Heart left ventricle (tissue), 16 donors: ENCODE measurements at regions not wholly inside any gene's neighbourhood (a gene's known extent, or its start where the extent isn't known, plus 50 kb on each side); places are given as distances from the start of the nearest gene placed in this dataset.

Experiments
- ATAC-seq, 4 donors: fragments of 200-7000 bp; cut with Tn5 transposase; one replicate each; pipeline ENCODE4 v1.9.1; 2020 to 2022; ENCODE audit warnings: moderate library complexity in 4 of 4, mild to moderate bottlenecking in 3 of 4, moderate number of reproducible peaks in 1 of 4
- DNase-seq, 5 donors: peaks; one replicate each; pipeline ENCODE4 v3.0.0-alpha.2; 2020
- H3K27ac ChIP-seq, 12 donors: fragments of 200-600 bp; sonication (generic) in 4 of 12; one replicate each; pipeline versions ENCODE4 v1.5.0 to v1.8.0; 2016 to 2022; ENCODE audit warnings: mild to moderate bottlenecking in 2 of 12
- H3K27me3 ChIP-seq, 9 donors: fragments of 200-600 bp; sonication (generic) in 2 of 9; one replicate each; pipeline versions ENCODE4 v1.5.1 to v1.8.0; 2016 to 2022; ENCODE audit warnings: mild to moderate bottlenecking in 3 of 9
- H3K36me3 ChIP-seq, 9 donors: fragments of 200-600 bp; sonication (generic) in 2 of 9; one replicate each; pipeline versions ENCODE4 v1.5.0 to v1.8.0; 2018 to 2022; ENCODE audit warnings: mild to moderate bottlenecking in 2 of 9
- H3K4me1 ChIP-seq, 12 donors: fragments of 200-600 bp; sonication (generic) in 4 of 12; one replicate each; pipeline versions ENCODE4 v1.5.0 to v1.8.0; 2016 to 2022; ENCODE audit warnings: mild to moderate bottlenecking in 3 of 12
- H3K4me3 ChIP-seq, 12 donors: fragments of 200-600 bp; sonication (generic) in 4 of 12; one replicate each; pipeline versions ENCODE4 v1.5.0 to v1.8.0; 2017 to 2022; ENCODE audit warnings: mild to moderate bottlenecking in 9 of 12, moderate library complexity in 4 of 12
- H3K9me3 ChIP-seq, 12 donors: fragments of 200-600 bp; sonication (generic) in 4 of 12; one replicate each; pipeline versions ENCODE4 v1.5.0 to v1.8.0; 2016 to 2022; ENCODE audit warnings: mild to moderate bottlenecking in 1 of 12
- POLR2A ChIP-seq, 2 donors: fragments of 450-650 bp; IDR thresholded peaks; one replicate each; pipeline ENCODE4 v1.6.1; 2017; ENCODE audit warnings: antibody characterized with exemption in 2 of 2, mild to moderate bottlenecking in 2 of 2, moderate library complexity in 2 of 2
- WGBS, 4 donors: extraction: QIAGEN DNeasy Blood & Tissue Kit in 2 of 4; methylation state at CpG; one replicate each; pipeline versions ENCODE4 v1.1.5 to v1.1.7; 2013 to 2018; 5-methylcytosine and 5-hydroxymethylcytosine counted together
- intact Hi-C, 10 donors: fragments of 100-400 bp; cut with DNase I; formaldehyde crosslinking; loops; one replicate each; pipeline versions ENCODE4 v1.11.1 to v1.14.2; 2022
- TF ChIP-seq, protein P1 (sequence below), 12 donors: fragments of 200-600 bp; sonication (generic) in 4 of 12; IDR thresholded peaks; one replicate each; pipeline versions ENCODE4 v1.5.0 to v1.8.0; 2018 to 2022; ENCODE audit warnings: antibody characterized with exemption in 12 of 12, mild to moderate bottlenecking in 5 of 12
- donor health status: ischemic (EF 13 %, LVEDD 7.1; RV severe dilation, severe dysfunction).
- donor health status: healthy with polysubstance abuse.
- donor health status: DM: no; HTN: yes; CAD: no.
- donor health status: DM: no; HTN: no; CAD: no.
- donor health status: ischemic (EF 25% LVEDD 6.9; RV normal size, moderate dysfunction).
- donor health status: ischemic (EF 25% LVEDD 5.7; RV mildly dilated, moderate dysfunction).
- donor health status: healthy.
- donor health status: DM: yes; HTN: yes; CAD: no.
- donor health status: ischemic (EF 35%, LVEDD 5.7; RV mildly dilated, moderate dysfunction).
- donor health status: nonischemic (EF 11% LVEDD 7.7; RV severe dilation, severe dysfunction).
- donor health status: DM: yes; HTN: yes; CAD: no.
- donor health status: PGD.
- donor health status: ischemic (EF 29% LVEDD 5.4; RV normal size, mild dysfunction).
- donor health status: nonischemic (EF 23%, LVEDD 6.1; RV moderate dilation, normal function).

DNA sequence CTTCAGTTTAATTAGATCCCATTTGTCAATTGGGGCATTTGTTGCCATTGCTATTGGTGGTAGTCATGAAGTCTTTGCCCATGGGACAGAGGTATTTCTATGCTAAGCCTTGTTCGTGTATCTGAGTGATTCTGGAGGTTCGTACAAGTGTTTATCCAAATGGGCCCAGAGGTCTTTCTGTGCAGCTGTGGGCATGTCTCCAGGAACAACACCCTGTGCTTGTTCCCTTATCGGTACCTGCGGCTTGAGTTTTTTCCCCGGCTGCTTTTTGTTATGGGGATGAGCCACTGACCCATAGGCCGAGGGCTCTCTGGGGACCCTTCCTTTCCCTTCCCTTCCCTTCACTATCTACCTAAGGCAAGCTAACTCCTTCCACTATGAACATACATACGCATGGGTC lies 81.4 kb upstream of the WDR1 start:
- Histone ChIP-seq H3K4me3 (no peak overlapping the region), H3K9me3 (no peaks in the 10 kb centered on the region), H3K27me3 (no peaks in the 10 kb centered on the region), H3K4me1 (no peaks in the 10 kb centered on the region), H3K27ac (no peak overlapping the region), H3K36me3 (no peaks in the 10 kb centered on the region)
- 84 to 94% (median 86%) methylated on average over 7 of the region's 7 CpGs for WGBS, 4 donors
- intact Hi-C loops = no loop called here
- TF ChIP-seq, protein P1, sequence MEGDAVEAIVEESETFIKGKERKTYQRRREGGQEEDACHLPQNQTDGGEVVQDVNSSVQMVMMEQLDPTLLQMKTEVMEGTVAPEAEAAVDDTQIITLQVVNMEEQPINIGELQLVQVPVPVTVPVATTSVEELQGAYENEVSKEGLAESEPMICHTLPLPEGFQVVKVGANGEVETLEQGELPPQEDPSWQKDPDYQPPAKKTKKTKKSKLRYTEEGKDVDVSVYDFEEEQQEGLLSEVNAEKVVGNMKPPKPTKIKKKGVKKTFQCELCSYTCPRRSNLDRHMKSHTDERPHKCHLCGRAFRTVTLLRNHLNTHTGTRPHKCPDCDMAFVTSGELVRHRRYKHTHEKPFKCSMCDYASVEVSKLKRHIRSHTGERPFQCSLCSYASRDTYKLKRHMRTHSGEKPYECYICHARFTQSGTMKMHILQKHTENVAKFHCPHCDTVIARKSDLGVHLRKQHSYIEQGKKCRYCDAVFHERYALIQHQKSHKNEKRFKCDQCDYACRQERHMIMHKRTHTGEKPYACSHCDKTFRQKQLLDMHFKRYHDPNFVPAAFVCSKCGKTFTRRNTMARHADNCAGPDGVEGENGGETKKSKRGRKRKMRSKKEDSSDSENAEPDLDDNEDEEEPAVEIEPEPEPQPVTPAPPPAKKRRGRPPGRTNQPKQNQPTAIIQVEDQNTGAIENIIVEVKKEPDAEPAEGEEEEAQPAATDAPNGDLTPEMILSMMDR (IDR thresholded peaks at IDR 0.05) = no peak
- TF ChIP-seq POLR2A (IDR thresholded peaks at IDR 0.05) = no peak
- no peak for DNase-seq
- ATAC-seq = no peak

DNA sequence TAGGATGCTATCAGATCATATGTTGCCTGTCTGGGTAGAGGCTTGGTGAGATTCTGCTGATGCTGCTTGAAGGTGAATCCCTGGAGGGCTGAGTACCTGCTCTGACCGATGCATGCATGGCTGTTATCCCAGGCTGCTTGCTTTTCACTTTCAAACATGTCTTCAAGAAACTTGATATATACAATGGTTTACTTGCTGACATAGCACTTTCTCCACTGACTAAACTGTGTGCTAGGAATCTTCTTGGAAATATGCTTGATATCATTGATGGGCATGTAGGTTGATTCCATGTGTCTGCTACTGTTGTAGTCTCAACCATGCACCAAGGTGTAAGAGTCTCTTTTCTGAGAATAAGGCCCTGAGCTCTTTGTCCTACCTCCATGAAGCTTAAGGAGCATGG lies 79.6 kb upstream of the WDR1 start:
- intact Hi-C loops = no loop called here
- DNase-seq (no peak), ATAC-seq (no peak)
- Histone ChIP-seq H3K4me3 (no peak overlapping the region), H3K36me3 (no peaks in the 10 kb centered on the region), H3K27me3 (no peaks in the 10 kb centered on the region), H3K4me1 (no peaks in the 10 kb centered on the region), H3K27ac (no peak overlapping the region), H3K9me3 (no peaks in the 10 kb centered on the region)
- 90 to 93% (median 91%) methylated on average over 1 of the region's 1 CpG for WGBS, 4 donors
- TF ChIP-seq, protein P1 (IDR thresholded peaks at IDR 0.05) = no peak
- no peak for TF ChIP-seq POLR2A (IDR thresholded peaks at IDR 0.05)

DNA sequence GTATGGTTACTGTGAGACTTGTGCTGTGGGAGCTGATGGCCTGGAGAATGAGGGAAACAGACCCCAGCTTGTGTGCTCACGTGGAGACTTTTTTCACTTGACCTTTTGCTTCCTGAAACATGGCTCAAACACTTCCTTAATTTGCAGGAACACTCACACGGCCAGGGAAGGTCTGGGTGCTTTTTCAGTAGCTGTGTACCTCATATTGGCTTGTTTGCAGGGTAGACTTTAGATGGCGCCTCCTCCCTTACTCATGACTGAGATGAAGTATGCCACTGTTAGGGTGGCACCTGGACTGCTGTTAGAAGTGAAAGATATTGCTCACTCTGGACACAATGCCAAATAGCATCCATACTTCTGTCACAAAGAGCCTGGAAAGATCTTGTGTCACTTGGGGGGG lies 75.7 kb upstream of the WDR1 start:
- ATAC-seq = no peak
- Histone ChIP-seq H3K4me1 (no peaks in the 10 kb centered on the region), H3K9me3 (no peaks in the 10 kb centered on the region), H3K27me3 (no peaks in the 10 kb centered on the region), H3K27ac (no peak overlapping the region), H3K4me3 (no peak overlapping the region), H3K36me3 (no peaks in the 10 kb centered on the region)
- intact Hi-C loops = no loop called here
- DNase-seq = no peak
- no peak for TF ChIP-seq POLR2A (IDR thresholded peaks at IDR 0.05)
- TF ChIP-seq, protein P1 (IDR thresholded peaks at IDR 0.05) = no peak
- WGBS, 4 donors = 39 to 60% (median 57%) methylated on average over 2 to 3 of the region's 3 CpGs

DNA sequence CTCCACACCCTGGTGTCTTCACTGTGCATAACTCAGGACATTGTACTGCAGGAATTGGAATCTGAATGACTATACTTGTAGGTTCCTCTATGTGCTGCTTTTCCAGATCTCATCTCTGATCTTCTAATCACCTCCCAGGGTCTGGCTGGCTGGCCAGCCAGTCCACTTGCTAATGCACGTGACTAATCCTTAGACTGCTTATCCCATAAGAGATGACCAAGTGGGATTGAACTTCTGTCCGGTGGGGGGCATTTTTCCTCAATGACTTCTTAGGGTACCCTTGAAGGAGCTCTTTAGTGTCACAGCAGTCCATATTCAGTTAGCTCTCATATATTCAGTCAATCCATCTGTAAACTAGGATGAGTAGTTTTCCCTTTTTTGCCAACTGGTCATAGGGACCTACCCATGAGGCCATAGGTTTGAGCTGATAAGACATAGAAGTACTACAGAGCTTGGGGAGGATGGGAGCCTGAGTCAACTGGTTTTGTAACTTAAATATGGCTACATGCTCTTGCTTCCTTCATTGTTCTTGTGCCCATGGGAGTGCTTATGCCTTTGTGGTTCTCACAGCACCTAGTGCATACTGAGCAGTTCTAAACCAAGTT lies 71.9 kb upstream of the WDR1 start:
- TF ChIP-seq, protein P1 (IDR thresholded peaks at IDR 0.05) = no peak
- no peak for TF ChIP-seq POLR2A (IDR thresholded peaks at IDR 0.05)
- Histone ChIP-seq H3K27me3 (no peaks in the 10 kb centered on the region), H3K9me3 (no peaks in the 10 kb centered on the region), H3K4me1 (peaks cover 0 to 14% (median 3%) of the 10 kb centered on the region in 12 donors), H3K36me3 (no peaks in the 10 kb centered on the region), H3K27ac (no peak overlapping the region), H3K4me3 (no peak overlapping the region)
- ATAC-seq = no peak
- intact Hi-C loops = loop anchor here in 1 of 10 donors (10.0 kb wide), 1 partner anchor 56 kb away; no protein-coding TSS in a partner anchor
- DNase-seq = no peak
- 78 to 96% (median 89%) methylated on average over 2 of the region's 2 CpGs for WGBS, 4 donors
